CD8-positive, alpha-beta memory T cell (primary cell): ENCODE measurements at regions not wholly inside any gene's neighbourhood (a gene's known extent, or its start where the extent isn't known, plus 50 kb on each side); places are given as distances from the start of the nearest gene placed in this dataset.
A peak's percentile ranks its signal among the peaks of the same experiment; 100 is the strongest.

Experiments used
- CTCF ChIA-PET: fragments of 350-600 bp; sonication (Branson Sonifier 250); formaldehyde crosslinking; loops from one replicate; lab custom pipeline; 2021; ENCODE audit warnings: antibody characterized with exemption; lab: Charles Lee
- POLR2A ChIA-PET: fragments of 350-600 bp; sonication (Branson Sonifier 250); formaldehyde crosslinking; loops from one replicate; lab custom pipeline; 2021; ENCODE audit warnings: antibody characterized with exemption; lab: Charles Lee
- DNase-seq, 5 donors: peaks; one replicate each; pipeline versions ENCODE4 v3.0.0 to v3.0.0-alpha.2; 2020 to 2022; ENCODE audit warnings: mixed read lengths in 1 of 5
- H3K27ac ChIP-seq: one replicate; pipeline ENCODE4 v1.7.0; 2013; ENCODE audit warnings: low read depth, mild to moderate bottlenecking, low read length, moderate library complexity
- H3K27me3 ChIP-seq: 2 replicates; pipeline ENCODE4 v1.7.0; 2013; ENCODE audit warnings: low read length, mild to moderate bottlenecking; ENCODE audit not compliant: insufficient read depth, poor library complexity, severe bottlenecking
- H3K36me3 ChIP-seq: 2 replicates; pipeline ENCODE4 v1.7.0; 2013; ENCODE audit warnings: mild to moderate bottlenecking, low read length, moderate library complexity; ENCODE audit not compliant: insufficient read depth
- H3K4me1 ChIP-seq: 2 replicates; pipeline ENCODE4 v1.7.0; 2013; ENCODE audit warnings: mild to moderate bottlenecking, low read length, moderate library complexity; ENCODE audit not compliant: insufficient read depth
- H3K4me3 ChIP-seq: 2 replicates; pipeline ENCODE4 v1.7.0; 2013; ENCODE audit warnings: mild to moderate bottlenecking, low read length
- H3K9me3 ChIP-seq: 2 replicates; pipeline ENCODE4 v1.7.0; 2013; ENCODE audit warnings: mild to moderate bottlenecking, low read length
- H3K27ac Mint-ChIP-seq, 8 donors: one replicate each; pipeline ENCODE4 v1.8.0; 2020 to 2021; ENCODE audit warnings: mixed read lengths in 8 of 8, mild to moderate bottlenecking in 6 of 8, inconsistent platforms in 3 of 8, moderate library complexity in 3 of 8
- H3K27me3 Mint-ChIP-seq, 2 donors: one replicate each; pipeline ENCODE4 v1.8.0; 2020 to 2021; ENCODE audit warnings: mixed read lengths in 2 of 2, mild to moderate bottlenecking in 1 of 2, moderate library complexity in 1 of 2
- H3K36me3 Mint-ChIP-seq, 3 donors: one replicate each; pipeline ENCODE4 v1.8.0; 2020 to 2021; ENCODE audit warnings: mixed read lengths in 3 of 3, inconsistent platforms in 1 of 3, mild to moderate bottlenecking in 1 of 3
- H3K4me1 Mint-ChIP-seq, 3 donors: one replicate each; pipeline ENCODE4 v1.8.0; 2020 to 2021; ENCODE audit warnings: mixed read lengths in 3 of 3, inconsistent platforms in 1 of 3, mild to moderate bottlenecking in 1 of 3
- H3K4me3 Mint-ChIP-seq, 7 donors: one replicate each; pipeline ENCODE4 v1.8.0; 2020 to 2021; ENCODE audit warnings: mixed read lengths in 7 of 7, mild to moderate bottlenecking in 6 of 7, moderate library complexity in 4 of 7, inconsistent platforms in 2 of 7
- H3K9me3 Mint-ChIP-seq, 5 donors: one replicate each; pipeline ENCODE4 v1.8.0; 2020 to 2022; ENCODE audit warnings: mixed read lengths in 5 of 5, mild to moderate bottlenecking in 3 of 5, moderate library complexity in 2 of 5, inconsistent platforms in 1 of 5

DNA sequence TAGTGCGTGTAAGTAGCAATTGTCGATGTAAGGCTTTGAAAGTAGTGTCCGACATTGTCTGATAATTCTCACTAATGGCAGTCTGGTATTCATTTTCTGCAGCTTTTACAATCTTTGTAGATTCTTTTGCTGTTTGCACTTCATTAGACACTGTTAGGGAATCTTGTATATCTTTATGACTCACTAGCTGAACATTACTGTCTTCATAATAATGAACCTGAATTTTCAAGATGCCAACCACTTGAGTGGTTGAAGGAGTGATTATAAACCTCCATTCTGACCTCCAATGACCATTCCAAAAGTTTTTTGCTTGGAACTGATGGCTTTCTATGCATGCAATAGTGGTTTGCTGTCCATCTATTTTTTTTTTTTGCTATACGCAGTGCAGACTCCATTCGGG, 76.4 kb upstream of the MFGE8 start:
- Mint-ChIP-seq H3K4me3 (no peak overlapping the region), H3K4me1 (no peaks in the 10 kb centered on the region), H3K27me3 (peaks cover 10 to 17% of the 10 kb centered on the region in 2 donors), H3K27ac (no peak overlapping the region), H3K36me3 (no peaks in the 10 kb centered on the region), H3K9me3 (no peaks in the 10 kb centered on the region)
- Histone ChIP-seq H3K4me1 (no peaks in the 10 kb centered on the region), H3K36me3 (no peaks in the 10 kb centered on the region), H3K27ac (no peak overlapping the region), H3K27me3 (no peaks in the 10 kb centered on the region), H3K9me3 (no peaks in the 10 kb centered on the region), H3K4me3 (no peak overlapping the region)
- no peak for DNase-seq
- ChIA-PET CTCF (interaction anchor here (0.8 to 1.3 kb wide), 2 partner anchors 19 to 85 kb away, joined by 3 read pairs; no protein-coding TSS in a partner anchor), POLR2A (no interaction called here)

DNA sequence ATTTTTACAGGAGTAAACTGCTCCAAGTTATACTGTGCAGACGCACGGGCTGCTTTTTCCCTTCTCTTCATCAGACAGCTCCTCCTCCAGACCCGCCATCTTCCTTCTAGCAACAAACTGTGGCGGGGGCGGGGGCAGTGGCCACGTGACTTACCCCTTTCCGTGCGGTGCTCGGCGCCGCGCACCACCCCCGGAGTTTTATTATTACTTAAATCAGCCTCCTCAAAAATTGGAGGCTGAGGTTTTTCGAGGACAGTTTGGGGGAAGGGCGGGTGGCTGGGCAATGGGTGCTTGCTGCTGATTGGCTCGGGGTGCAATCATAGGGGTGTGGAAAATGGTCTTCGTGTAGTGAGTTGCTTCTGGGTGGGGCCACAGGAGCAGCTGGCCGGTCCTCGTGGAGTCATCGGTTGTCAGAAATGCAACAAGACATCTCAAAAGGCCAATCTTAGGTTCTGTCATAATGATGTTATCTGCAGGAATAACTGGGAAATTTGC, 77.1 kb upstream of the MFGE8 start:
- Mint-ChIP-seq H3K27ac (no peak overlapping the region), H3K27me3 (peaks cover 10 to 17% of the 10 kb centered on the region in 2 donors), H3K4me1 (no peaks in the 10 kb centered on the region), H3K4me3 (no peak overlapping the region), H3K36me3 (no peaks in the 10 kb centered on the region), H3K9me3 (no peaks in the 10 kb centered on the region)
- Histone ChIP-seq H3K27ac (no peak overlapping the region), H3K4me1 (no peaks in the 10 kb centered on the region), H3K4me3 (no peak overlapping the region), H3K27me3 (no peaks in the 10 kb centered on the region), H3K9me3 (no peaks in the 10 kb centered on the region), H3K36me3 (no peaks in the 10 kb centered on the region)
- POLR2A ChIA-PET: no interaction called here
- CTCF ChIA-PET: interaction anchor here (0.8 to 1.3 kb wide), 2 partner anchors 20 to 85 kb away, joined by 3 read pairs; no protein-coding TSS in a partner anchor
- no peak for DNase-seq

DNA sequence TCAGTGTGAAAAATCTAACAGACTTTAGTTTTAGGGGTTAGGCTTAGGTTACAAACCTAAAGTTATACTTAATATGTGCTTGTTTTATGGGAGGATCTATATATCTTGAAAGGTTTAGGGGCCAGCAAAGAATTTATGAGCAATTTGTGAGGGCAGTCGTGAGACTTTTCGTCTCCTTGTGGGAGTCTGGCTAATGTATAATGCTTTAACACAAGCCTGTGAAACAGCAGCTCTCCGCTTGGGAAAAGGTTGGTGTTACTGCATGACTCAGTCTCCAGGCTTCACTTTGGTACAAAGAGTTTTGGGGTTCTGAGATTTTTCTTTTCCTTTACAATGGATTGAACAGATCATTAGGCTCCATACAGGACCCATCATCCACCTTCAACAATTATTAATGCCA, 79.0 kb upstream of the MFGE8 start:
- H3K4me1 Mint-ChIP-seq: no peaks in the 10 kb centered on the region
- ChIA-PET CTCF (no interaction called here), POLR2A (no interaction called here)
- no peak overlapping the region for H3K27ac ChIP-seq
- H3K27me3 ChIP-seq: no peaks in the 10 kb centered on the region
- no peak overlapping the region for H3K4me3 ChIP-seq
- no peaks in the 10 kb centered on the region for H3K36me3 Mint-ChIP-seq
- no peak for DNase-seq
- no peaks in the 10 kb centered on the region for H3K36me3 ChIP-seq
- peak overlapping the region in 1 of 8 donors; percentile 9 for H3K27ac Mint-ChIP-seq
- H3K4me3 Mint-ChIP-seq: no peak overlapping the region
- H3K9me3 ChIP-seq: no peaks in the 10 kb centered on the region
- H3K4me1 ChIP-seq: no peaks in the 10 kb centered on the region
- H3K9me3 Mint-ChIP-seq: no peaks in the 10 kb centered on the region
- peaks cover 20 to 23% of the 10 kb centered on the region in 2 donors for H3K27me3 Mint-ChIP-seq

DNA sequence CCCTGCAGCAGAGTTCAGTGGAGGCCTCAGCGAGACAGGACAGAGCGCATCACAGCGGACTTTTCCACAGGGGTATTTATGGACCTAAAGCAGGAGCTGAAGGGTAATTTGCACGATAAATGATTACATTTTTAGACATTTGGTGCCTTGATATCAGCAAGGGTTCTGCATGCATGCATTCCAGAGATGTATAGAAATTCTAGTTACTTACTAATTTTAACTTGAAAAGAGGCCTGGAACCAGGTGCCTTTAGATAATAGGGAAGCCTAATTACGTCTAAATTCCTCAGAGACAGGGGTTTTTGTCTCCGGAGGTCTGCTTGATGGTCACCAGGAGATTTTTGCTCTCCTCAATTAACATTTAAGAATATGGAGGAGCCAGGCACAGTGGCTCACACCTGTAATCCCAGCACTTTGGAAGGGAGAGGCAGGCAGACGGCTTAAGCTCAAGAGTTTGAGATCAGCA, 79.8 kb upstream of the MFGE8 start:
- no peak for DNase-seq
- no peaks in the 10 kb centered on the region for H3K9me3 ChIP-seq
- H3K4me1 Mint-ChIP-seq: no peaks in the 10 kb centered on the region
- H3K36me3 ChIP-seq: no peaks in the 10 kb centered on the region
- no peaks in the 10 kb centered on the region for H3K27me3 ChIP-seq
- CTCF ChIA-PET: no interaction called here
- H3K36me3 Mint-ChIP-seq: no peaks in the 10 kb centered on the region
- no peaks in the 10 kb centered on the region for H3K4me1 ChIP-seq
- POLR2A ChIA-PET: no interaction called here
- H3K4me3 Mint-ChIP-seq: no peak overlapping the region
- H3K27me3 Mint-ChIP-seq: peaks cover 22 to 29% of the 10 kb centered on the region in 2 donors
- H3K9me3 Mint-ChIP-seq: no peaks in the 10 kb centered on the region
- no peak overlapping the region for H3K27ac Mint-ChIP-seq
- no peak overlapping the region for H3K4me3 ChIP-seq
- H3K27ac ChIP-seq: no peak overlapping the region

DNA sequence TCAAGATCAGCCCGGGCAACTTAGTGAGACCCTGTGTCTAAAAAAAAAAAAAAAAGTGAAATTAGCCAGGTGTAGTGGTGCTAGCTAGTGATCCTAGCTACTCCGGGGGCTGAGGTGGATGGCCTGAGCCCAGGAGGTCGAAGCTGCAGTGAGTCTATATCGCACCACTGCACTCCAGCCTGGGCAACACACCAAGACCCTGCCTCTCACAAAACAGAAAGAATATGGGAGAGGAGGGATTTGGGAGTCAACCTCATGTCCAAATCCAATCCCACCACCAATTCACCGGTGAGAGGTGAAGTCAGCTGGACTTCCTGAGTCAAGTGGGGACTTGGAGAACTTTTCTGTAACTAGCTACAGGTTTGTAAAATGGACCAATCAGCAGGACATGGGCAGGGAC, 80.5 kb upstream of the MFGE8 start:
- Mint-ChIP-seq H3K36me3 (no peaks in the 10 kb centered on the region), H3K4me3 (no peak overlapping the region), H3K27me3 (peaks cover 22 to 35% of the 10 kb centered on the region in 2 donors), H3K4me1 (no peaks in the 10 kb centered on the region), H3K9me3 (no peaks in the 10 kb centered on the region), H3K27ac (no peak overlapping the region)
- Histone ChIP-seq H3K27ac (no peak overlapping the region), H3K27me3 (no peaks in the 10 kb centered on the region), H3K4me1 (no peaks in the 10 kb centered on the region), H3K4me3 (no peak overlapping the region), H3K36me3 (no peaks in the 10 kb centered on the region), H3K9me3 (no peaks in the 10 kb centered on the region)
- ChIA-PET CTCF (interaction anchor here (0.5 to 1.2 kb wide), 3 partner anchors 63 to 100 kb away, joined by 3 read pairs; no protein-coding TSS in a partner anchor), POLR2A (no interaction called here)
- no peak for DNase-seq

DNA sequence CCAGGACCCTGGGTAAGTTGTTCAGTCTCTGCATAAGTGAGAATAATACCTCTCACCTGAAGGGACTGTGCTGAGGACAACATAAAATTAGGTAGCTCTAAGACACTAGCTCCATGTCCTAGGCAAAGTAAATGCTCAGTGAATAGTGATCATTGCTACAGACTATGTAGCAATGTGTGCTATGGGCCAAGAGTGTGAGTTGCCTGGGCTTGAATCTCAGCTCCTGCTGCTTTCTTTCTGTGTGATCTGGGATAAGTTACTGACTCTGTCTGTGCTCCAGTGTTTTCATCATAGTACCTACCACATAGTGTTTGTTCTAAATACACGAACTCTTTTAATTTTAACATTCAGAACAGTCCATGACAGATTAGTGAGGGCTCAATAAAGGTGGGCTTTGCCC, 81.1 kb upstream of the MFGE8 start:
- no peak for DNase-seq
- Mint-ChIP-seq H3K36me3 (no peaks in the 10 kb centered on the region), H3K4me3 (no peak overlapping the region), H3K27me3 (peaks cover 22 to 40% of the 10 kb centered on the region in 2 donors), H3K4me1 (no peaks in the 10 kb centered on the region), H3K27ac (no peak overlapping the region), H3K9me3 (no peaks in the 10 kb centered on the region)
- Histone ChIP-seq H3K27ac (no peak overlapping the region), H3K36me3 (no peaks in the 10 kb centered on the region), H3K9me3 (no peaks in the 10 kb centered on the region), H3K4me1 (no peaks in the 10 kb centered on the region), H3K27me3 (no peaks in the 10 kb centered on the region), H3K4me3 (no peak overlapping the region)
- ChIA-PET POLR2A (no interaction called here), CTCF (interaction anchor here (0.5 to 1.2 kb wide), 3 partner anchors 63 to 101 kb away, joined by 3 read pairs; no protein-coding TSS in a partner anchor)

DNA sequence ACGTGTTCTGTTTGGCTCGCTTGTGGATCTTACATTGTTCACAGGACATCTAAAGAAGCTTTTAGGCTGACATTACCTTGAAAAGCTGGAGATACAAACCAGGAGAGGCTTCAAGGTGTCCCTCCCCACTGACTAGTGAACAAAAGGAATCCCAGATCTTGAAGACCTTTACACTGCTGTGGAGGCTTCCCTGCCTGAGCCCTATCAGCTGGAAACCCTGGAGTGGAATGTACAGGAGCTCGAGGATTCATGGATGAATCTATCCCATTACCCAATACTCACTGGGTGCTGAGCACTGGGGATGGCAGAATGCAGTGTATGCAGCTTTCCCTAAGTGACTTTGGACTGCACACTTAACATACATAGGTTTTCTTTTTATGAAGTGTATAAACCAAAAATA, 82.3 kb upstream of the MFGE8 start:
- H3K9me3 ChIP-seq: no peaks in the 10 kb centered on the region
- H3K36me3 ChIP-seq: no peaks in the 10 kb centered on the region
- no peak overlapping the region for H3K27ac ChIP-seq
- Mint-ChIP-seq H3K36me3 (no peaks in the 10 kb centered on the region), H3K4me1 (no peaks in the 10 kb centered on the region), H3K27me3 (peaks cover 22 to 32% of the 10 kb centered on the region in 2 donors), H3K9me3 (no peaks in the 10 kb centered on the region), H3K27ac (no peak overlapping the region), H3K4me3 (no peak overlapping the region)
- no peak overlapping the region for H3K4me3 ChIP-seq
- POLR2A ChIA-PET: no interaction called here
- no peaks in the 10 kb centered on the region for H3K27me3 ChIP-seq
- no peaks in the 10 kb centered on the region for H3K4me1 ChIP-seq
- CTCF ChIA-PET: interaction anchor here (0.8 kb wide), 1 partner anchor 91 kb away, joined by 3 read pairs; no protein-coding TSS in a partner anchor
- no peak for DNase-seq

DNA sequence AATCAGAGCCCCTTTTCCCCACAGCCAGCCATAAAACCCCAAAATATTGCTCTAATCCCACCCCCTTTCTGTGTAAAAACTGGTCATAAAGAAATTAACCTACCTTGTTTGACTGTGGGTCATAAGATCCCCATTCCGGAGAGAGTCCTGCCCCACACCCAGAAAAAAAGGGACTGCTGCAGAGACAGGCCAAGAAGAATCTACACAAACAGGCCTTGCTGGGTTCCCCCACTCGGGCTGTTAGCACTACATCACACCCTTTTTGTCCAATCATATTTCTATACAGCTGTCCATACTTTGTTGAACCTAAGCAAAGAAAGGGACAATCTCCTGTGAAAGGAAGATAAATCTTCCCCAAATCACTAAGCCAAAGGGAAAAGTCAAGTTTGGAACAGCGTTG, 84.4 kb upstream of the MFGE8 start:
- H3K4me1 ChIP-seq: no peaks in the 10 kb centered on the region
- Mint-ChIP-seq H3K4me3 (no peak overlapping the region), H3K27ac (no peak overlapping the region), H3K9me3 (no peaks in the 10 kb centered on the region), H3K4me1 (peaks cover 2 to 4% (median 4%) of the 10 kb centered on the region in 3 donors), H3K27me3 (peaks cover 16 to 24% of the 10 kb centered on the region in 2 donors), H3K36me3 (no peaks in the 10 kb centered on the region)
- no peaks in the 10 kb centered on the region for H3K27me3 ChIP-seq
- no peaks in the 10 kb centered on the region for H3K9me3 ChIP-seq
- ChIA-PET POLR2A (no interaction called here), CTCF (no interaction called here)
- DNase-seq: no peak
- H3K36me3 ChIP-seq: no peaks in the 10 kb centered on the region
- H3K27ac ChIP-seq: no peak overlapping the region
- H3K4me3 ChIP-seq: no peak overlapping the region
